HCT116 (cell line): ENCODE measurements at regions not wholly inside any gene's neighbourhood (a gene's known extent, or its start where the extent isn't known, plus 50 kb on each side); places are given as distances from the start of the nearest gene placed in this dataset.

Source experiments
- ATAC-seq: fragments of 200-7000 bp; cut with Tn5 transposase; 2 replicates; pipeline ENCODE4 v1.9.1; 2020; ENCODE audit warnings: mild to moderate bottlenecking, moderate library complexity
- BruUV-seq: library from RNA; stranded (reverse); fragments of 400-500 nt; replicated peaks from 2 replicates; lab custom pipeline; 2021; lab: Mats Ljungman, UMichigan
- CTCF ChIA-PET: fragments of 300-600 bp; sonication (Branson Sonifier 250); formaldehyde crosslinking; loops from one replicate; lab custom pipeline; 2021; ENCODE audit warnings: antibody characterized with exemption; lab: Charles Lee
- POLR2A ChIA-PET: fragments of 300-600, 350-600 bp; sonication (Branson Sonifier 250); formaldehyde crosslinking; loops from one replicate; lab custom pipeline; 2021; ENCODE audit warnings: antibody characterized with exemption; lab: Charles Lee
- RAD21 ChIA-PET, 2 experiments: fragments of 300-600 bp; sonication (Branson Sonifier 250); formaldehyde crosslinking; loops; one replicate each; lab custom pipeline; 2023; ENCODE audit warnings: low total read pairs in 2 of 2; ENCODE audit not compliant: uncharacterized antibody in 2 of 2, unreplicated experiment in 2 of 2, low non-redundant PET in 1 of 2; lab: Charles Lee
- DNase-seq: peaks from one replicate; pipeline ENCODE4 v3.0.0-alpha.2; 2010; ENCODE audit warnings: low read depth, low spot score
- H2AFZ ChIP-seq: fragments of 200-600 bp; shearing (Covaris generic), sonication (generic); 2 replicates; pipeline ENCODE4 v1.6.1; 2017; ENCODE audit warnings: low read depth, mixed run types, mixed read lengths, antibody characterized with exemption, low read length; ENCODE audit not compliant: poor library complexity, severe bottlenecking
- H3K27ac ChIP-seq: 2 replicates; pipeline ENCODE4 v1.5.1; 2012; ENCODE audit warnings: low read depth, low read length
- H3K27me3 ChIP-seq: fragments of 200-600 bp; sonication (generic); 2 replicates; pipeline ENCODE4 v1.6.1; 2016; ENCODE audit warnings: mixed run types, low read length, mixed read lengths; ENCODE audit not compliant: insufficient read depth
- H3K36me3 ChIP-seq, 2 experiments: fragments of 200-500 bp in 1 of 2; fragments of 200-600 bp in 1 of 2; sonication (Bioruptor generic) in 1 of 2; sonication (generic) in 1 of 2; 2 replicates each; pipeline versions ENCODE4 v1.5.1 to v1.6.1; 2014 to 2016; ENCODE audit warnings: low read length in 2 of 2, inconsistent platforms in 1 of 2, mixed read lengths in 1 of 2, mixed run types in 1 of 2; ENCODE audit not compliant: insufficient read depth in 2 of 2, control insufficient read depth in 1 of 2
- H3K4me1 ChIP-seq, 2 experiments: fragments of 200-600 bp in 1 of 2; sonication (generic) in 1 of 2; 2 replicates each; pipeline versions ENCODE4 v1.5.1 to v1.6.1; 2012 to 2017; ENCODE audit warnings: low read length in 2 of 2, inconsistent platforms in 1 of 2, mild to moderate bottlenecking in 1 of 2, mixed read lengths in 1 of 2, mixed run types in 1 of 2, moderate library complexity in 1 of 2; ENCODE audit not compliant: insufficient read depth in 2 of 2, control insufficient read depth in 1 of 2
- H3K4me2 ChIP-seq: fragments of 200-600 bp; sonication (generic); 2 replicates; pipeline ENCODE4 v1.6.1; 2017; ENCODE audit warnings: mixed run types, low read length, mixed read lengths
- H3K4me3 ChIP-seq, 2 experiments: fragments of 200-600 bp in 1 of 2; sonication (generic) in 1 of 2; replicated peaks in 1 of 2; 2 replicates each; pipeline ENCODE4 v1.5.1; 2011 to 2016; ENCODE audit warnings: low read length in 2 of 2, control low read depth in 1 of 2, low read depth in 1 of 2, mild to moderate bottlenecking in 1 of 2, mixed read lengths in 1 of 2, mixed run types in 1 of 2
- H3K79me2 ChIP-seq: fragments of 200-600 bp; sonication (generic); 2 replicates; pipeline ENCODE4 v1.6.1; 2017; ENCODE audit warnings: mild to moderate bottlenecking, mixed run types, low read length, moderate library complexity, mixed read lengths; ENCODE audit not compliant: insufficient read depth
- H3K9ac ChIP-seq: fragments of 200-600 bp; sonication (generic); 2 replicates; pipeline ENCODE4 v1.6.1; 2016; ENCODE audit warnings: low read length, mixed read lengths
- H3K9me2 ChIP-seq: fragments of 200-600 bp; sonication (generic), shearing (Covaris generic); 2 replicates; pipeline ENCODE4 v1.6.1; 2017; ENCODE audit warnings: mixed run types, mild to moderate bottlenecking, moderate library complexity; ENCODE audit not compliant: insufficient read depth
- H3K9me3 ChIP-seq, 2 experiments: fragments of 200-500 bp in 1 of 2; fragments of 200-600 bp in 1 of 2; sonication (Bioruptor generic) in 1 of 2; sonication (generic) in 1 of 2; 2 replicates each; pipeline ENCODE4 v1.6.1; 2014 to 2017; ENCODE audit warnings: low read length in 2 of 2, mixed read lengths in 2 of 2, inconsistent platforms in 1 of 2, low read depth in 1 of 2, mild to moderate bottlenecking in 1 of 2, mixed run types in 1 of 2, moderate library complexity in 1 of 2; ENCODE audit not compliant: control insufficient read depth in 1 of 2, insufficient read depth in 1 of 2
- H4K20me1 ChIP-seq: fragments of 200-600 bp; sonication (generic), shearing (Covaris generic); 2 replicates; pipeline ENCODE4 v1.6.1; 2017; ENCODE audit warnings: mixed run types, mild to moderate bottlenecking, moderate library complexity; ENCODE audit not compliant: insufficient read depth
- CBX3 ChIP-seq: IDR thresholded peaks from 2 replicates; pipeline ENCODE4 v1.6.1; 2012; ENCODE audit warnings: low read depth
- CEBPB ChIP-seq: IDR thresholded peaks from 2 replicates; pipeline ENCODE4 v1.6.1; 2012; ENCODE audit warnings: low read depth
- CTCF ChIP-seq, 3 experiments: fragments of 200-600 bp in 1 of 3; sonication (generic) in 1 of 3; IDR thresholded peaks in 2 of 3; conservative IDR thresholded peaks in 1 of 3; 2 replicates each; pipeline ENCODE4 v1.5.1; 2012 to 2017; ENCODE audit warnings: low read depth in 2 of 3, low read length in 2 of 3, antibody characterized with exemption in 1 of 3, borderline replicate concordance in 1 of 3, control low read depth in 1 of 3, mild to moderate bottlenecking in 1 of 3, mixed read lengths in 1 of 3, mixed run types in 1 of 3, moderate library complexity in 1 of 3; ENCODE audit not compliant: insufficient read depth in 1 of 3
- EGR1 ChIP-seq: IDR thresholded peaks from 2 replicates; pipeline ENCODE4 v1.6.1; 2012; ENCODE audit warnings: low read depth
- FOSL1 ChIP-seq: IDR thresholded peaks from 2 replicates; pipeline ENCODE4 v1.6.1; 2012; ENCODE audit warnings: low read depth
- JUND ChIP-seq: IDR thresholded peaks from 2 replicates; pipeline ENCODE4 v1.6.1; 2012
- POLR2A ChIP-seq: IDR thresholded peaks from 2 replicates; pipeline ENCODE4 v1.7.0; 2011; ENCODE audit warnings: borderline replicate concordance; ENCODE audit not compliant: insufficient read depth, insufficient read length; ENCODE audit errors: extremely low read depth
- POLR2AphosphoS5 ChIP-seq: IDR thresholded peaks from 2 replicates; pipeline ENCODE4 v1.6.1; 2011; ENCODE audit warnings: mild to moderate bottlenecking, low read depth, low read length, moderate library complexity
- RAD21 ChIP-seq: IDR thresholded peaks from 2 replicates; pipeline ENCODE4 v1.6.1; 2012; ENCODE audit warnings: low read depth, mild to moderate bottlenecking
- YY1 ChIP-seq: IDR thresholded peaks from 2 replicates; pipeline ENCODE4 v1.6.1; 2011; ENCODE audit warnings: low read length, low read depth, moderate library complexity, mild to moderate bottlenecking; ENCODE audit not compliant: insufficient replicate concordance; ENCODE audit errors: extremely low read depth
- ZFX ChIP-seq: fragments of 450-650 bp; IDR thresholded peaks from 2 replicates; pipeline ENCODE4 v1.6.1; 2017
- intact Hi-C: fragments of 100-400 bp; cut with micrococcal nuclease; formaldehyde crosslinking; loops from 2 replicates; pipeline ENCODE4 v1.10.0; 2022
- TF ChIP-seq, protein P1 (sequence below): IDR thresholded peaks from 2 replicates; pipeline ENCODE4 v1.6.1; 2012; ENCODE audit warnings: low read depth
- TF ChIP-seq, protein P2 (sequence below): IDR thresholded peaks from 2 replicates; pipeline ENCODE4 v1.6.1; 2011; ENCODE audit warnings: mild to moderate bottlenecking, low read length, moderate library complexity; ENCODE audit not compliant: insufficient replicate concordance; ENCODE audit errors: extremely low read depth

- Histone ChIP-seq H3K9ac (no peak overlapping the region), H3K9me3 (no peaks in the 10 kb centered on the region), H4K20me1 (no peaks in the 10 kb centered on the region), H3K4me3 (no peak overlapping the region), H3K27ac (no peak overlapping the region), H3K4me2 (no peak overlapping the region), H3K36me3 (no peaks in the 10 kb centered on the region), H3K27me3 (no peaks in the 10 kb centered on the region), H3K9me2 (no peaks in the 10 kb centered on the region), H3K79me2 (no peaks in the 10 kb centered on the region), H2AFZ (no peak overlapping the region), H3K4me1 (peaks cover 0 to 9% of the 10 kb centered on the region in 2 experiments; a peak in 1 of 4 replicates)
- no peak for TF ChIP-seq CEBPB
- TF ChIP-seq CTCF (IDR thresholded peaks at IDR 0.05 in 2 of 3, conservative IDR thresholded peaks at IDR 0.05 in 1 of 3; ENCODE audit: borderline replicate concordance in 1 of 3, insufficient read depth in 1 of 3, low read depth in 2 of 3, low read length in 2 of 3): no peak
- no TSS peak for BruUV-seq
- DNase-seq (no peak), ATAC-seq (no peak)
- CTCF ChIA-PET: no interaction called here
- RAD21 ChIA-PET: no interaction called here
- POLR2A ChIA-PET: no interaction called here
- intact Hi-C loops: no loop called here
Measured at GRCh38 chr21:35179990-35180540, 131.0 kb upstream of the RUNX1 start.

- ATAC-seq (no peak), DNase-seq (no peak)
- H3K27me3 ChIP-seq: no peaks in the 10 kb centered on the region
- H3K9ac ChIP-seq: no peak overlapping the region
- H3K4me1 ChIP-seq: peaks cover 0 to 9% of the 10 kb centered on the region in 2 experiments; a peak in 1 of 4 replicates
- RAD21 ChIA-PET: no interaction called here
- no peak overlapping the region for H2AFZ ChIP-seq
- H3K9me2 ChIP-seq: no peaks in the 10 kb centered on the region
- no peak for TF ChIP-seq ZFX
- TF ChIP-seq POLR2A: no peak
- TF ChIP-seq EGR1: no peak
- no peak for TF ChIP-seq JUND
- no peak for TF ChIP-seq CBX3
- TF ChIP-seq POLR2AphosphoS5: no peak
- TF ChIP-seq FOSL1: no peak; the same call in 1 of the 2 replicates
- TF ChIP-seq YY1: no peak
- TF ChIP-seq, protein P1, sequence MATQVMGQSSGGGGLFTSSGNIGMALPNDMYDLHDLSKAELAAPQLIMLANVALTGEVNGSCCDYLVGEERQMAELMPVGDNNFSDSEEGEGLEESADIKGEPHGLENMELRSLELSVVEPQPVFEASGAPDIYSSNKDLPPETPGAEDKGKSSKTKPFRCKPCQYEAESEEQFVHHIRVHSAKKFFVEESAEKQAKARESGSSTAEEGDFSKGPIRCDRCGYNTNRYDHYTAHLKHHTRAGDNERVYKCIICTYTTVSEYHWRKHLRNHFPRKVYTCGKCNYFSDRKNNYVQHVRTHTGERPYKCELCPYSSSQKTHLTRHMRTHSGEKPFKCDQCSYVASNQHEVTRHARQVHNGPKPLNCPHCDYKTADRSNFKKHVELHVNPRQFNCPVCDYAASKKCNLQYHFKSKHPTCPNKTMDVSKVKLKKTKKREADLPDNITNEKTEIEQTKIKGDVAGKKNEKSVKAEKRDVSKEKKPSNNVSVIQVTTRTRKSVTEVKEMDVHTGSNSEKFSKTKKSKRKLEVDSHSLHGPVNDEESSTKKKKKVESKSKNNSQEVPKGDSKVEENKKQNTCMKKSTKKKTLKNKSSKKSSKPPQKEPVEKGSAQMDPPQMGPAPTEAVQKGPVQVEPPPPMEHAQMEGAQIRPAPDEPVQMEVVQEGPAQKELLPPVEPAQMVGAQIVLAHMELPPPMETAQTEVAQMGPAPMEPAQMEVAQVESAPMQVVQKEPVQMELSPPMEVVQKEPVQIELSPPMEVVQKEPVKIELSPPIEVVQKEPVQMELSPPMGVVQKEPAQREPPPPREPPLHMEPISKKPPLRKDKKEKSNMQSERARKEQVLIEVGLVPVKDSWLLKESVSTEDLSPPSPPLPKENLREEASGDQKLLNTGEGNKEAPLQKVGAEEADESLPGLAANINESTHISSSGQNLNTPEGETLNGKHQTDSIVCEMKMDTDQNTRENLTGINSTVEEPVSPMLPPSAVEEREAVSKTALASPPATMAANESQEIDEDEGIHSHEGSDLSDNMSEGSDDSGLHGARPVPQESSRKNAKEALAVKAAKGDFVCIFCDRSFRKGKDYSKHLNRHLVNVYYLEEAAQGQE: no peak
- TF ChIP-seq RAD21: no peak
- TF ChIP-seq, protein P2, sequence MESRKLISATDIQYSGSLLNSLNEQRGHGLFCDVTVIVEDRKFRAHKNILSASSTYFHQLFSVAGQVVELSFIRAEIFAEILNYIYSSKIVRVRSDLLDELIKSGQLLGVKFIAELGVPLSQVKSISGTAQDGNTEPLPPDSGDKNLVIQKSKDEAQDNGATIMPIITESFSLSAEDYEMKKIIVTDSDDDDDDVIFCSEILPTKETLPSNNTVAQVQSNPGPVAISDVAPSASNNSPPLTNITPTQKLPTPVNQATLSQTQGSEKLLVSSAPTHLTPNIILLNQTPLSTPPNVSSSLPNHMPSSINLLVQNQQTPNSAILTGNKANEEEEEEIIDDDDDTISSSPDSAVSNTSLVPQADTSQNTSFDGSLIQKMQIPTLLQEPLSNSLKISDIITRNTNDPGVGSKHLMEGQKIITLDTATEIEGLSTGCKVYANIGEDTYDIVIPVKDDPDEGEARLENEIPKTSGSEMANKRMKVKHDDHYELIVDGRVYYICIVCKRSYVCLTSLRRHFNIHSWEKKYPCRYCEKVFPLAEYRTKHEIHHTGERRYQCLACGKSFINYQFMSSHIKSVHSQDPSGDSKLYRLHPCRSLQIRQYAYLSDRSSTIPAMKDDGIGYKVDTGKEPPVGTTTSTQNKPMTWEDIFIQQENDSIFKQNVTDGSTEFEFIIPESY: no peak
- no TSS peak for BruUV-seq
- POLR2A ChIA-PET: no interaction called here
- no peak overlapping the region for H3K27ac ChIP-seq
- CTCF ChIA-PET: no interaction called here
- H3K9me3 ChIP-seq: no peaks in the 10 kb centered on the region
- intact Hi-C loops: no loop called here
- no peak overlapping the region for H3K4me2 ChIP-seq
- H3K79me2 ChIP-seq: no peaks in the 10 kb centered on the region
- H3K4me3 ChIP-seq: no peak overlapping the region
- no peaks in the 10 kb centered on the region for H4K20me1 ChIP-seq
- H3K36me3 ChIP-seq: no peaks in the 10 kb centered on the region
Measured at GRCh38 chr21:35178827-35179226, 129.7 kb upstream of the RUNX1 start.
